HG03521 (cell line): ENCODE measurements at regions not wholly inside any gene's neighbourhood (a gene's known extent, or its start where the extent isn't known, plus 50 kb on each side); places are given as distances from the start of the nearest gene placed in this dataset.
"Not testable (repeated sequence)": the region's sequence is repeated elsewhere in the genome, so short reads cannot be mapped to it uniquely, and the experiment has no call there.

Experiments used
- ATAC-seq: cut with Tn5 transposase; IDR thresholded peaks from one replicate; pipeline ENCODE4 v1.9.1; 2021; ENCODE audit warnings: mild to moderate bottlenecking, moderate library complexity; ENCODE audit not compliant: unreplicated experiment

DNA sequence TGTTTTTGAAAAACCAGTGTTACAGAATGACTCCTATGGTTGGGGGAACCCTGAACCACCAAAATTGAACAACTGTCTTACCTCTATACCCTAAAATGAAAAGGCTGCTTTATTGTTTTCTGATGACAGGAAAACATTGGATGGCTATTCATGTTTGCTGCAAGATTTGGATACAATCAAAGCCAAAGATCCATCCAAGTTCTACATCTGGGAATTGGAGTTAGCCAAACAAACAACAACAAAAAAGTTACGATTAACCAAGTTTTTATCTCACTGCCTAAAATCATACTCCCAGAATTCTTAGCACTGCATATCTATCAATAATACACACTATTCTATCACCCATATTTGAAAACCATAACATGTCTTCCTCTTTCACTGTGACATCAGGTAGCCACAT, 349.7 kb upstream of the SLC7A11 start:
- ATAC-seq: no peak

DNA sequence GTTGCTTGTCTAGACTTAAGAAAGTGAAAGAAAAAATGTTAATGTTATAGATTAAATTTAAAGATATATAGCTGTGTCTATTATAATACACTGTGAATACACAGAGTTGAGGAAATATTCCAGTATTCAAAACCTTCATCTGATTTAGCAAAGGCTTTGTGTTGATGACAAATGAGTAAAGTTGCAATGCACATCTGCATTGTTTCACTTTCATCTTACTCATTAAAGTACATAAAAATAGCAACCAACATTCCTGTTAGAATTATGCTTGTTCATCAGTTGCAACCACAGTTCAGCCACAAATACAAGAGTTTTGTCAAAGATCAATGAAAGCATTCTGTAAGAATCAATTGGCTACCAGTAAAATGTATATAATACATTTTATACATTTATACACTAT, 346.4 kb upstream of the SLC7A11 start:
- no peak for ATAC-seq

DNA sequence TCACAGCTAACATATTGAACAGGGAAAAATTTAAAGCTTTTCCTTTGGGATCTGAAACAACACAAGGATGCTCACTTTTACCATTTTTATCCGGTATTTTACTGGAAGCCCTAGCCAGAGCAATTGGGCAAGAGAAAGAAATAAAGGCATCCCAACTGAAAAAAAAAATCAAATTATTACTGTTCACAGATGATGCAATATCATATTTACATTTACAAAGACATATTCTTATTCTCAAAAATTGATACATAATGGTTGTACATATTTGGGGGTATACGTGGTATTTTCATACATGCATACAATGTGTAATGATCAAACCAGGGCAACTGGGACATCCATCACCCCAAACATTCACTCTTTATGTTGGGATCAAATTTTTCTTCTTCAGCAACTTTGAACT, 337.0 kb upstream of the SLC7A11 start:
- no peak for ATAC-seq

DNA sequence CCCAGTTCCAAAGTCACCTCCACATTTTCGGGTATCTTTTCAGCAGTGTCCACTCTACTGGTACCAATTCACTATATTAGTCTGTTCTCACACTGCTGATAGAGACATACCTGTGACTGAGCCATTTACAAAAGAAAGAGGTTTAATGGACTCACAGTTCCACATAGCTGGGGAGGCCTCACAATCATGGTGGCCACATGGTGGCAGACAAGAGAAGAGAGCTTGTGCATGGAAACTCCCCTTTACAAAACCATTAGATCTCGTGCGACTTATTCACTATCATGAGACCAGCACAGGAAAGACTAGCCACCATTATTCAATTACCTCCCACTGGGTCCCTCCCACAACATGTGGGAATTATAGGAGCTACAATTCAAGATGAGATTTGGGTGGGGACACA, 335.7 kb upstream of the SLC7A11 start:
- not testable (repeated sequence) for ATAC-seq

DNA sequence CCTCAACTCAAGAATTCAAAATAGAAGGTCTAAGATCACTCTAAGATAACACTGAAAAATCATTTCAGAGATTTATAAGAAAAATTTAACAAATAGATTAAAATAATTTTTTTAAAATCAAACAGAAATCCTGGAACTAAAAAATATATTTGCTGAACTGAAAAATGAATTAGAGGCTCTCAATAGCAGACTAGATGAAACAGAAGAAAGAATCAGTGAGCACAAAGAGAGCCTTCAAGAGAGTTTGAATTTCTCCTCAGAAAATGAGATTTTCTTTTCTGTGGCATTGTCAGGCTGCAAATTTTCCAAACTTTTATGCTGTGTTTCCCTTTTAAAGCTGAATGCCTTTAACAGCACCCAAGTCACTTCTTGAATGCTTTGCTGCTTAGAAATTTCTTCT, 335.0 kb upstream of the SLC7A11 start:
- no peak for ATAC-seq

DNA sequence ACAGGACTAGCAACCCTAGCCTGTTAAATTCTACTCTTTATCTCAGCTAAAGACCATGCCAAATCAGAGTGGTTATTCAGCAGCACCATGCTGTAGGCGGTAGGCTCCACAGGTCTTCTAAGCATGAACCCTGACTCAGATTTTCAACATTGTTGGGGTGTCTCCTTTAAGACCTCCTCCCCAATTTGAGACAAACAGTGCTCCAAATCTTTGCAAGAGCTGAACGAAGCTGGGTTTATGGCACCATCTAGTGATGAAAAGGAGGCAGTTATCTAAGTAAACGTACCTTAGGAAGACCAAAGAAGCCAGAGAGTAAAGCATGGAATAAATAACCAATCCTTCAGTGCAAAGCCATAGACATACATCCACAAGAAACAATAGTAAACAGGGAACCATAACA, 334.5 kb upstream of the SLC7A11 start:
- ATAC-seq: no peak

DNA sequence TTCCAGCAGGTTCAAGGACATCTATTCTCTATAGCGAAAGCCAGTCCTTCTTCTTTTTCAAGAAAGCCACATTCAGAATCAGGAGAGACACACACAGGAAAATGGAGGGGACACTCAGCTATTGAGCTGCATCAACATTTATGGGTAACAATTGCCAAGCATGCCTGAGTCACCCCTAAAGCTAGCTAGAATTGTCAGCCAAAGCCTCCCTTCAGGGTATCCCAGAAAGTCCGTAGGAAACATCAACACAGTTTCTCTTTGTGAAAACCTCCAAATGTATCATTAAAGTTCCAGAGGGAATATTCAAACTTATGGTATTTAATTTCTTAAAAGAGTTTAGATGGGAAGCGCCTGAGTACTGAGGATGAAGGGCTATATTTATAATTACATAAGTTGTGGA, 331.1 kb upstream of the SLC7A11 start:
- ATAC-seq: no peak

DNA sequence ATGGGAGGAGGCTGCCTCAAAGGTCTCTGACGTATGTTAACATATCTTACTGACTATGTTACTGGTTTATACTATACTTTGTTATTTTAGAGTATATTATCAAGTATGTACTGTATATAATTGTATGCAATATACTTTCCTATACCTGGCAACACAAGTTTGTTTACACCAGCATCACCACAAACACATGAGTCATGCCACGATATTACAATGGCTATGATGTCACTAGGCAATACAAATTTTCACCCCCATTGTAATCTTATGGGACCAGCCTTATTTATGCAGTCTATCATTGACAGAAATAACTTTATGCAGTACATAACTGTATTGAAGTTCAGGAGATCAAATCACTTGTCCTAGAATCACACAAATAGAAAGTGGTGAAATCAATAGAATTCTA, 329.9 kb upstream of the SLC7A11 start:
- ATAC-seq: no peak

DNA sequence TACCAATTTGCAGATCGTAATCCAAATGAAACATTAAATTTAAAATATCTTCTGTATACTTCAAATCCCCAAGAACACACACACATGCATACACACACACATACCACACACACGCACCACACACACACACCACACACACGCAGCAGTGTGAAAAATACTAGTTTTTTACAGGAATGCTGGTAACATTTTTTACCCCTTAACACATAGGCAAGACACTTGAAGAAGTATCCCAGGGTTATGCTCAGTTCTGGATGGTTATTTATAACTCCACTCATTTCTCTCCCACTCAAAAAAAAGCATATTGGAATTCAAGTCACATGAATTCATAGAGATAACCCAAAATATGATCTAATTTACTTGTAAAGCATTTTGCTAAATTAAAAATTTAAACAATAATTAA, 325.5 kb upstream of the SLC7A11 start:
- no peak for ATAC-seq

DNA sequence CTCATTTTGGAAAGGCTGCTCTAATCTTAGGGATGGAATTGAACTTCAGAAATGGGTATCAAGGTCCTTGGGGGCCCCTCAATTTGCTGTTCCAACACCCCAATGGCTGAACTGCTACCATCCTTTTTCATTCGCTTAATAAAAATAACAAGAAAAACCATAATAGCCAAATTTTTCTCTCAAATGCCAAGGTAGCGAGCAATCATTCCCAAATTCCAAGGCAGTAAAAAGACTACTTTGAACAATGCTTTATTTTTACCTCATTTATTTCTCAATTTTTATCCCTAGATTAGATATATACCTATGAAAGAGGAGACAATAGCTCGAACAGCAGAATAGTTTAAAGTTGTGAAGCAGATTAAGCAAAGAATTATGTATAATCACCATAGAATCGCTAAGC, 323.4 kb upstream of the SLC7A11 start:
- ATAC-seq: no peak

DNA sequence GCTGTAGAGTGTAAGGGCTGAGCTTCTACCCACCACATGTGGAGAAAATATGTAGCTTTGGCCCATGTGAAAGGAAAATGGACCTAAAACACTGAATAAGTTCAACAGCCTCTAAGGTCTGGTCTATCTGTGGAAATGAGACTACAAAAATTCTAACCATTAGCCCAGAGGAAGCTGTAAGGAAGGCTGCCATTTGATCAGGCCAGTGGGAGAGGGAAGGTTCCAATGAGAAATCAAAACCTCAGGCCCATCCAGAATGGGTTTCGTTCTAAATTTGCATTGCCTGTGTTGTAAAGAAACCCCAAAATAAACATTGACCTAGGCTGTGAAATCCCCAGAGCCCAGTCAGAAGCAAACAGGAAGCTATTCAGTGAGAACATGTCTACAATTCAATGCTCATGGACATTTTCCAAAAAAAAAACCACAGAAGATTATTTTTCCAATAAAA, 320.4 kb upstream of the SLC7A11 start:
- ATAC-seq: no peak

DNA sequence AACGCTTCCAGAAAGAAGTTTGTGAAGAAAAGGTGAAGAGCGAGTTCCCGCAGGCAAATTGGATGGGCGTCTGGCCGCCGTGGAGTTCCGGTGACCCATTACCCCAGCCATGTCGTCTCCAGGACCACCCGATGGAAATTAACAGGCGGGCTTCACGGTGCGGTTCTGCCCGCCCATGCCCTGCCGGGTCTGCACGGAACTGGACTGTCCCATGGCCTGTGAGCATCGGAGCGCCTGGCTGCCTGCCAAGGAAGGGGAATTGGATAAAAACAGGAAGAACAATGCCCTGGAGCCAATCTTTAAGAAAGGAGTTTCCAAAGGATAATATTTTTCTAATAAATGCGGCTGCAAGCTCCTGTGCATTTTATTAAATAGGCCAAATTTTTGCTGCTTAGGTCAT, 319.8 kb upstream of the SLC7A11 start:
- no peak for ATAC-seq

DNA sequence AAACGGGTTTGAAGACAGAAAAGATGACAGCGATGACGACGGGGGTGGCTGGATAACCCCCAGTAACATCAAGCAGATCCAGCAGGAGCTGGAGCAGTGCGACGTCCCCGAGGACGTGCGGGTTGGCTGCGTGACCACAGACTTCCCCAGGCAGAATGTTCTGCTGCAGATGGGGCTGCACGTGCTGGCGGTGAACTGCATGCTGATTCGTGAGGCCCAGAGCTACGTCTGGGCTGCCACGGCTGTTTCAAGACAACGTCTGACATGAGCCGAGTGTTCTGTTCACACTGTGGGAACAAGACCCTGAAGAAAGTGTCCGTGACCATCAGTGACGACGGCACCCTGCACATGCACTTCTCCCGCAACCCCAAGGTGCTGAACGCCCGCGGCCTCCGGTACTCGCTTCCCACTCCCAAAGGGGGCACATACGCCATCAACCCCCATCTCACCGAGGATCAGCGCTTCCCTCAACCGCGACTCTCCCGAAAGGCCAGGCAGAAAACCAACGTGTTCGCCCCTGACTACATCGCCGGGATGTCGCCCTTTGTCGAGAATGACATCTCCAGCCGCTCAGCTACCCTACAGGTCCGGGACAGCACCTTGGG, 319.2 kb upstream of the SLC7A11 start:
- ATAC-seq: no peak

DNA sequence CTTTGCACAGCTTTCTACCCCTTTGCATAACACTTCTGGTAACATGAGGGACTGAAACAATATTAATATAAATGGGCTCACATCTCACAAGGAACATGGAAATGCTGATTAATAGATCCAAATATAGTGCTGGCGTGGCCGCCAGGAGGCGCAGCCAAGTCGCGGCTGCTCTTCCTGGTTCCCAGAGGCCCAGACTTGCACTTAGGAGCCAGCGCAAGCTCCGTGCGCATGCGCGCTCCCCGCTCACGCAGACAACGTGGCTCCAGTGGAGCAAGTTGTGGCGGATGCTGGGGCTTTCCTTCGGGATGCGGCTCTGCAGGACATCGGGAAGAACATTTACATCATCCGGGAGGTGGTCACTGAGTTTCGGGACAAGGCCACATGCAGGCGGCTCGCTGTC, 318.3 kb upstream of the SLC7A11 start:
- ATAC-seq: no peak

DNA sequence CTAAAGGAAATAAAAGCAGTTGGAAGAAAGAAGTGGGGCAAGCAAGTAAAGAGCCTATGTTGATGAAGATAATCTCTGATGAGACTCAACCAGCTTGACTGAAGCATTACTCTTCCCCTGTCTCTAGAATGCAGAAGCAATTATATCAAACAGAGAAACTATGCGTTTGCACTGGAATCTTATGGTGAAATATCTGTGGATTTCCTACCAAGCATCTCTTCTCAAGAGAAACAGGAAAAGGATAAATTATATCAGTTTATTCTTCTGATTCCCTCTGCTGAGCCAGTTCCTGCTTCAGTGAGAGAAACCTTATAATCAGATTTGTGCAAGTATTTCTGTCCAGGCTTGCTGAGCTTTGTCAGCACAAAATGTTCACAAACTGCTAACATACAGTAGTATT, 316.7 kb upstream of the SLC7A11 start:
- ATAC-seq: no peak

DNA sequence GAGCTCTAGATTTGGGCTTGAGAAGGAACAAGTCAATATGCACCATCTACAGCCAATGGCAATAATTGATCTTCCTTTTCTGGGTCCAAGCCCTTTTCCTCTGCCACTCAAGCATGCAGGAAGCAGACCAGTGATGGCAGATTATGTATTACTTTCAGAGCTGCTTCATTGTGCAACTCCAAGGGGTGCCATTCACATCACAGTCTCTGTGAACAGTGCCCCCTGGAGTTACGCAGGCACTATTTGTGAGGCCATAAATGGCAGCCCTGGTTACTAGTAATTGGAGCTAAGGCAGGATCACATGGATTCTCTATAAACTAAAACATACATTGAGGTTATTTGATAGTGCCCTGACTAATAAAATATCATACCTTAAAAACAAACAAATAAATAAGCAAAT, 313.4 kb upstream of the SLC7A11 start:
- ATAC-seq: peak; percentile 54

DNA sequence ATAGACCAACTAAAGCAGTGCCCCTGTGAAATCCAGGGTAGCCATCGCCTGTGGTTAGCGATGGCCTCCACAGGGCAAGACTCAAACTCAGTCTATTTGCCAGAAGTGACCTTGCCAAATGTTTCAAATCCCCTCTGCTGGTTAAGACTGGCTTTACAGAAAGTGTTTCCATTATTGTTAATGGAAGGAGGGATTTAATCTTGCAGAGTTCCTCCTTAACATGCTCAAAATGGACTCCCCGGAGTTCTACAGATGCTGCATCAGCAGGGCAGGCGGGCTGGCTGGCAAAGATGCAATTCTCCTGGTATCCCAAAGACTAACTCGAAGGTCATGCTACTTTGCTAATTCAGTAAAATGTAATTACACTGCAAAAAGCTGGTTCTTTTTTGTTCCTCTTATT, 313.0 kb upstream of the SLC7A11 start:
- no peak for ATAC-seq

DNA sequence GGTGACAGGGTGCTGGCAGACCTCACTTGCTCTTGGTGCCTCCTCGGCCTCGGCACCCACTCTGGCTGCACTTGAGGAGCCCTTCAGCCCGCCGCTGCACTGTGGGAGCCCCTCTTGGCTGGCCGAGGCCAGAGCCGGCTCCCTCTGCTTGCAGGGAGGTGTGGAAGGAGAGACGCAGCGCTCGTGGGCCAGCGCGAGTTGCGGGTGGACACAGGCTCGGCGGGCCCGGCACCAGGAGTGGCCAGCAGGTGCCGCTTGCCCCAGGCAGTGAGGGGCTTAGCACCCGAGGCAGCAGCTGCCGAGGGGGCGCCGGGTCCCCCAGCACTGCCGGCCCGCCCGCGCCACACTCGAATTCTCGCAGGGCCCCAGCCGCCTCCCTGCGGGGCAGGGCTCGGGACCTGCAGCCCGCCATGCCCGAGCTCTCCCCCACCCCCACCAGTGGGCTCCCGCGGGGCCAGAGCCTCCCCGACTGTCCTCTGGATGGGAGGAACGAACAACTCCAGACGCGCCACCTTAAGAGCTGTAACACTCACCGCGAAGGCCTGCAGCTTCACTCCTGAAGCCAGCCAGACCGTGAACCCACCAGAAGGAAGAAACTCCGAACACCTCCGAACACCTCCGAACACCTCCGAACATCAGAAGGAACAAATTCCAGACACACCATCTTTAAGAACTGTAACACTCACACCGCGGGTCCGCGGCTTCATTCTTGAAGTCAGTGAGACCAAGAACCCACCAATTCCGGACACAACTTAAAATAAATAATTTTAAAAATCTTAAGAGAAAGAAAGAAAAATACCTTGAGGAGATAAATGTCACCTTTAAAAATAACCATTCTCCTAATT, 311.1 kb upstream of the SLC7A11 start:
- ATAC-seq: no peak

DNA sequence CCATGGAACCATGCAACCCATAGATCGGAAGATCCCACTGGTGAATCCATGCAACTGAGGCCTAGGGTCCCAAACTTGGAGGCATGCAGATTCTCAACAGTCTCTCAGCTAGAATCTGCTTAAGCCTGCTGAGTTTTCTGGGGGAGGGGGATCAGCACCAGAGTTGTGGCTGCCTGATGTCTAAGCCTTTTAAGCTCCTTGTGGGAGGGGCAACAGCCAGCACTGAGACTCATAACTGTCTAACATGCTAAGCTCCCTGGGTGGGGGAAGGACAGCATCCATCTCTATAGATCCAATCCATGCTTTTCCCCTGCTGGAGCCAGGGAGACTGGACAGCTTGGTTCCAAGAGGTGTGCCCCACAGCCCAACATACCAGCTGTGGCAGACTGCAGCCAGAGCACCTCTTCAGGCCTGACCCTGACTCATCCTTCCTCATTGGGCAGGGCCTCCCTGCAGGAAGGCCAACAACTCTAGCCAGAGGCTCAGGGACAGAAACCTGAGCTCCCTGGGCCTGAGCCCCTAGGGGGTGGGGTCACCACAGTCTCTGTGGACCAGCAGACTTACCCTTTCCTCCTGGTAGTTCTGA, 300.1 kb upstream of the SLC7A11 start:
- no peak for ATAC-seq

DNA sequence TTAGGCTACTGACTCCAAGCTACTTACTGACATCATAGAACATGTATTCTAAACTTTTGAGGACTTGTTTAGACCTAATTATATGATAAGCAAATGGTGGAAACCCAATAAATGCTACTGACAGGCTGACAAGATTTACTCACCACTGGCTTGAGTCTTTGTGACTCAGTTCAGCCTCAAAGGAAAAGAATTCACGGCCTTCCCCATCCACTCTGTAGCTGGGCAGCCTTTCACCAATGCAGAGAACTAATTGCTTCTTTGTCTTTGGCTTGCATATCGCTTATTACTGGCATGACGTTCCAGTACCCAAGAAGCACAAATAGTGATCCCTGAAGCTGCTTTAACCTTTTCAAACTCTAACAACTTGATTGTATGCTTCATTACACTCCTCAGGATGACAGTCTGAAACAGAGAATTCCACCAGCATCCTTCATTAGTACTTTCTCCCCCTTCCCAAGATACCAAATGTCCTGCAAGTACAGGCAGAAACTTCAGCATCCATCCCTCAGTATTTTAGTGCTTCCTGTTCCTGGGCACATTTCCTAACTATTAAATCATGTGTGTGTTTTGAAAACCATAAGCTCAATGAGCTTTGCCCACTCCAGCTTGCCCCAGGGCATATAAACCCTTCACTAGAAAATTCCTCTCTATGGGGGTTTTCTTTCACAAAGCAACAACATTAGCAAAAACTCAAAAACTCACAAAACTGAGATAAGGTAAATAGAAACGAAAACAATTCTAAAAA, 298.1 kb upstream of the SLC7A11 start:
- ATAC-seq: no peak

DNA sequence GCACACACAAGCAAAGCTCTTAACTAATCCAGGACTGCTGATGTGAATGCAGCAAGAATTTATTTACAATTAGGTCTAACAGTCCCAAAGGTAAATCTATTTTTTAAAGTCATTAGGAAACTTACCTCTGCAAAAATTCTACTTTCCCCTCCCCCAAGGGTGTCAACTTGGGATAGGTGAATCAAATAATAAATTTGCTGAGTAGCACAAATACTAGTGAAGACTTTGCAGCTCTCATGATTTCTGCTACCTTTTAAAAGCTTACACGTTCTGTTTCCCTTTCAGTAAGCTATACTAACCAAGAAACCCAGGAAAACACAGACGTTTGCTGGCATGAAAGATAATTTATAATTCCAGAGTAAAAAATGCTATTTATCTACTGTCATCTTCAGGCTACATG, 296.6 kb upstream of the SLC7A11 start:
- no peak for ATAC-seq
